ENCODE measurements at regions not wholly inside any gene's neighbourhood (a gene's known extent, or its start where the extent isn't known, plus 50 kb on each side); places are given as distances from the start of the nearest gene placed in this dataset.

DNA sequence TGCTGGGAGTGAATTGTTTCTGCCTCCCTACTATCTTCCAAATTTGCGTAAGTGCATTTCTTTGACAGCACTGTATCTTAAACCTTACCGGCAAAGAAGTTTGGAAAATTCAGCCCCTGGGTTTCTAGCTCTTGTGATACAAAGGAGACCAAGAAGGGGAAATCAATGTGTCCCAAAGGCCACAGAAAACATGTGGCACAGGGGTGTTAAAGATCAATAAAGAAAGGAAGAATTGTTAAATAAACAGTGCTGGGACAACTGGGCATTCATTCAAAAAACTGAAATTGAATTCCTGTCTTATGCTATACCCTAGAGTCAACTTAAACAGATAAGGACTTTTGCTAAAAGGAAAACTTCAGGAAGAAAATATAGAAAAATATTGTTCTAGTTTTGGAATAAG, 328.1 kb downstream of the MAN2A1 start:
- Histone ChIP-seq H3K14ac (ENCODE audit: insufficient read length) (no peak overlapping the region), H2AK5ac (ENCODE audit: low read depth, low read length) (no peak overlapping the region), H3K36me3 (ENCODE audit: control insufficient read depth in 2 of 4, insufficient read depth in 4 of 4, low read length in 3 of 4) (no peaks in the 10 kb centered on the region), H3K23me2 (ENCODE audit: low read depth, low read length) (no peaks in the 10 kb centered on the region), H2AFZ (ENCODE audit: low read length) (no peak overlapping the region), H3K4me2 (ENCODE audit: insufficient read depth in 1 of 2, low read depth in 2 of 2, low read length in 2 of 2) (no peak overlapping the region), H2BK5ac (ENCODE audit: low read depth, low read length) (no peak overlapping the region), H3K4ac (replicated peaks; ENCODE audit: insufficient read length, low read depth, low read length) (no peak overlapping the region), H3K27ac (ENCODE audit: low read depth, low read length) (no peak overlapping the region), H4K20me1 (replicated peaks in 1 of 2; ENCODE audit: control insufficient read depth in 1 of 2, insufficient read depth in 2 of 2, low read length in 2 of 2) (no peaks in the 10 kb centered on the region), H2BK20ac (ENCODE audit: low read length) (no peak overlapping the region), H3K18ac (ENCODE audit: extremely low read depth, low read length) (no peak overlapping the region), H3K56ac (replicated peaks; ENCODE audit: insufficient read length, low read depth, low read length) (no peak overlapping the region), H3K4me1 (replicated peaks in 1 of 4; ENCODE audit: control insufficient read depth in 3 of 4, insufficient read depth in 4 of 4, low read length in 3 of 4) (no peaks in the 10 kb centered on the region), H3K23ac (ENCODE audit: insufficient read length) (no peak overlapping the region), H3K9me3 (ENCODE audit: insufficient read depth in 2 of 2, low read depth in 1 of 2, low read length in 1 of 2) (no peaks in the 10 kb centered on the region), H3K9ac (replicated peaks in 1 of 4; ENCODE audit: extremely low read depth in 1 of 4, low read depth in 3 of 4, low read length in 3 of 4) (no peak overlapping the region), H4K5ac (ENCODE audit: insufficient read length, low read depth, low read length) (no peak overlapping the region), H4K91ac (replicated peaks; ENCODE audit: insufficient read length, low read length) (no peak overlapping the region), H2BK120ac (replicated peaks; ENCODE audit: low read depth, low read length) (no peak overlapping the region), H3K79me2 (ENCODE audit: control insufficient read depth in 1 of 2, insufficient read depth in 2 of 2, low read length in 2 of 2) (no peaks in the 10 kb centered on the region), H3K27me3 (replicated peaks in 1 of 4; ENCODE audit: control insufficient read depth in 3 of 4, extremely low read depth in 1 of 4, insufficient read depth in 3 of 4, low read length in 3 of 4) (no peaks in the 10 kb centered on the region), H3K4me3 (ENCODE audit: extremely low read depth in 1 of 4, insufficient read depth in 2 of 4, low read depth in 3 of 4, low read length in 4 of 4) (no peak overlapping the region), H2BK12ac (ENCODE audit: low read depth, low read length) (no peak overlapping the region), H3K79me1 (ENCODE audit: low read depth, low read length) (no peaks in the 10 kb centered on the region), H2BK15ac (ENCODE audit: low read length) (no peak overlapping the region), H4K8ac (ENCODE audit: extremely low read depth, insufficient read depth, low read length) (no peak overlapping the region)
- POLR2A ChIA-PET (ENCODE audit: partially characterized antibody): no interaction called here
- 96% methylated on average over 2 of the region's 2 CpGs; no CpG with 5 or more reads in 1 of the 2 experiments for WGBS, 2 experiments (ENCODE audit: extremely low coverage in 1 of 2, insufficient coverage in 1 of 2, insufficient read length in 1 of 2, insufficient replicate concordance in 2 of 2, low coverage in 1 of 2, low lambda C conversion rate in 2 of 2, missing lambda C conversion rate in 1 of 2)
- CTCF ChIA-PET (ENCODE audit: partially characterized antibody): interaction anchor here (1.5 kb wide), 1 partner anchor 11 kb away, joined by 3 read pairs; no protein-coding TSS in a partner anchor
- FAIRE-seq (no peak), DNase-seq (ENCODE audit: low read depth in 1 of 2, low spot score in 2 of 2) (no peak)
- TF ChIP-seq PHF8 (conservative IDR thresholded peaks at IDR 0.05; ENCODE audit: low read depth, low read length) (no peak), CBX5 (IDR thresholded peaks at IDR 0.05; ENCODE audit: low read depth, low read length) (no peak), POU5F1 (IDR thresholded peaks at IDR 0.05; ENCODE audit: low read depth, low read length) (no peak), SIRT6 (IDR thresholded peaks at IDR 0.05; ENCODE audit: low read length) (no peak), SP4 (IDR thresholded peaks at IDR 0.05; ENCODE audit: low read length) (no peak), RAD21 (IDR thresholded peaks at IDR 0.05 in 1 of 2, conservative IDR thresholded peaks at IDR 0.05 in 1 of 2; ENCODE audit: low read depth in 2 of 2, low read length in 2 of 2) (no peak), NANOG (IDR thresholded peaks at IDR 0.05; ENCODE audit: insufficient read depth, low read depth, low read length, poor library complexity, severe bottlenecking) (no peak), NRF1 (IDR thresholded peaks at IDR 0.05; ENCODE audit: low read depth, low read length) (no peak), RFX5 (IDR thresholded peaks at IDR 0.05; ENCODE audit: borderline replicate concordance, low read depth, low read length) (no peak), TAF1 (IDR thresholded peaks at IDR 0.05; ENCODE audit: low read depth, low read length) (no peak), EP300 (IDR thresholded peaks at IDR 0.05; ENCODE audit: borderline replicate concordance in 1 of 2, low read depth in 2 of 2, low read length in 2 of 2) (no peak)
- TF ChIP-seq, protein P1, sequence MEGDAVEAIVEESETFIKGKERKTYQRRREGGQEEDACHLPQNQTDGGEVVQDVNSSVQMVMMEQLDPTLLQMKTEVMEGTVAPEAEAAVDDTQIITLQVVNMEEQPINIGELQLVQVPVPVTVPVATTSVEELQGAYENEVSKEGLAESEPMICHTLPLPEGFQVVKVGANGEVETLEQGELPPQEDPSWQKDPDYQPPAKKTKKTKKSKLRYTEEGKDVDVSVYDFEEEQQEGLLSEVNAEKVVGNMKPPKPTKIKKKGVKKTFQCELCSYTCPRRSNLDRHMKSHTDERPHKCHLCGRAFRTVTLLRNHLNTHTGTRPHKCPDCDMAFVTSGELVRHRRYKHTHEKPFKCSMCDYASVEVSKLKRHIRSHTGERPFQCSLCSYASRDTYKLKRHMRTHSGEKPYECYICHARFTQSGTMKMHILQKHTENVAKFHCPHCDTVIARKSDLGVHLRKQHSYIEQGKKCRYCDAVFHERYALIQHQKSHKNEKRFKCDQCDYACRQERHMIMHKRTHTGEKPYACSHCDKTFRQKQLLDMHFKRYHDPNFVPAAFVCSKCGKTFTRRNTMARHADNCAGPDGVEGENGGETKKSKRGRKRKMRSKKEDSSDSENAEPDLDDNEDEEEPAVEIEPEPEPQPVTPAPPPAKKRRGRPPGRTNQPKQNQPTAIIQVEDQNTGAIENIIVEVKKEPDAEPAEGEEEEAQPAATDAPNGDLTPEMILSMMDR (IDR thresholded peaks at IDR 0.05; ENCODE audit: control extremely low read depth in 1 of 3, insufficient read depth in 1 of 3, low read depth in 1 of 3, low read length in 3 of 3): no peak
